NCI-H526 (cell line): ENCODE measurements at regions not wholly inside any gene's neighbourhood (a gene's known extent, or its start where the extent isn't known, plus 50 kb on each side); places are given as distances from the start of the nearest gene placed in this dataset.
"Not testable (repeated sequence)": the region's sequence is repeated elsewhere in the genome, so short reads cannot be mapped to it uniquely, and the experiment has no call there.

ENCODE experiments used
- DNase-seq, 2 experiments: peaks; one replicate each; lab custom pipeline; 2025; lab: John Stamatoyannopoulos, UW

DNA sequence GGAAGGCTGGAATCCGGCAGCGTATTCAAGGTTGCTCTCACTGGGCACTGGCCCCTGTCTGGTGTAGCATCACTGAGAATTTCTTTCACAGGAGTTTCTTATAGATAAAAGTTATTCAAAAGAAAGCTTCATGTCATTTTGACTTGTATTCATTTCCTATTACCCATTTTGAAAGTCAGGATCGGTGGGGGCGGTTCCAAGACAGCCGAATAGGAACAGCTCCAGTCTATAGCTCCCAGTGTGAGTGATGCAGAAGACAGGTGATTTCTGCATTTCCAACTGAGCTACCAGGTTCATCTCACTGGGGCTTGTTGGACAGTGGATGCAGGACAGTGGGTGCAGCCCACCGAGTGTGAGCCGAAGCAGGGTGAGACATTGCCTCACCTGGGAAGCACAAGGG, 51.5 kb upstream of the CDC42EP3 start:
- DNase-seq: not testable (repeated sequence)

DNA sequence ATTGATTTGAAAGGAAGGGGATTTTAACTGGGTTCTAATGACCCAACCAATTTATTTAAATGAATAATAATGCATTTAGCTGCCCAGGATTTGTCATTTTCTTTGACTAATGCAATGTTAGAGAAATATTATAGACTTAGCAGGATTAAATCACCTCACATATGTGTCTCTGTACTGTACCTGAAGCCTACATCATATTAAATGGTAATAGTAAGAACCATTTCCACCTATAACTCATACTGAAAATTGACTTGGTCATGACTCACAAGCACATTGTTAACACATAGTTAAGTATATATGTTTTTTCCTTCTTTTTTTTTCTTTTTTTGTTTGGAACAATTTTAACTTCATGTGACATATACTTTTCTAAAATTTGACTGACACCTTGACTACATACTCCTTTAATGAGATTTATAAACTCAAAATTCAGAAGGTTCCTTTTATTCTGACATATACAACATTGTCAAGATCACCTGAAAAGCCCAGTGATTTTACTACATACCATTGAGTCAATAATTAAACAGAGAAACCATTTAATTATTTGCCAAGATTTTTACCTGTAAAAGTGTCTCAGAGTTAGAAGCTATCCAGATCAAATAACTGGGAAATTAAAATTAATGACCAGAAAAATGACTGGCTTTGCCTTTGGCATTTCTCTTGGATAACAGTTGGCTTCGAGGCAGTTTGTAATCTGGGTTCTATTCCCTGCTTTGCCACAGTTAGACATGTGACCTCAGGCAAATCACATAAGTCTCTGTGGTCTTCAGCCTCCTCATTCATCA, 58.8 kb upstream of the CDC42EP3 start:
- no peak for DNase-seq

- DNase-seq: not testable (repeated sequence)
Observed at GRCh38 chr2:37732412-37732811, 61.0 kb upstream of the CDC42EP3 start.

GRCh38 chr2:37733251-37733650, 61.8 kb upstream of the CDC42EP3 start:
- DNase-seq: no peak

DNA sequence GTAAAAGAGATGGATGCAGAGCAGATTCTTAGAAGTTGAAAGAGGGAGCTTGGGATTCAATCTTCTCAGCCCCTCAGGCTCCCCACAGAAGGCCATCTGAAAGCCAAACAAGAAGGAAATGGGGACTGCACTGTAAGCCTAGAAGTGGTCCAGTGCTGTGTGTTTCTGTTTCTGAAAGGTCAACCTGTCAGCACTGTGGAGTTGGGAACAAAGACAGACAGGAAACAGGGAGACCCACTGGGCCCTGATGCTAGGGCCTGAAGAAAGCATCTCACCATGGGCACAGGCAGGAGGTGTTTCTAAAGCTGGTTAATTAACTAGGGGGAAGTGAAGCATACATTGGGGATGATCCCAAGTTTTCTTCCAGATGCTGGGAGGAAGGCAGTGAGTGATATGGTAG, 62.5 kb upstream of the CDC42EP3 start:
- DNase-seq: not testable (repeated sequence)

DNA sequence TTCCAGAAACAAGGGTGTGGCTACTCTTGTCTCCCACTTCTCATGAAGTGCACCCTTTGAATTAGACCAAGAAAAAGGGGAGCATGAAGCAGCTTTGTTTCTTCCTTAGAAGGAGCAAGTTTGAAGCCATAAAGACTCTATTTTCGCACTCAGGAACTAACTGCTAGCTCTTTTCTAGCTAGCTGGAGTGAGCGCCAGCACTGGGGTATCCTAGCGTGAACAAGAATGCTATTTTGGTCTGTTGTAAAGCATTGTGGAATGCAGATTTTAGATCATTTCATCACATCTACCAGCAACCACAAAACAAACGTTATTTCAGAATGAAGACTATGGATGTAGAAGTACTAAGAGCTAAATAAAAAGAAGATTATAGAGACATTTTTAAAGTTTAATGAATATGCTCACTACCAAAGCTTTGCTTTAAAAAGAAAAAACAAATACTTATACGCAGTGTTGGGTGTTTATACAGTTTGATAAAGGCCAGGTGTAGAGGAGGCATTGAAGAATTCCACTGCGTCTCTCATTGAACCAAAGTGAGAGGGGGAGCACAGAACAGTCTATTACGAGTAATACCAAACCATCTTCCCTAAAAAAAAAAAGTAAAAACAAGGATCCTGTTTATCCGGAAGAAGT, 63.6 kb upstream of the CDC42EP3 start:
- DNase-seq: not testable (repeated sequence)

DNA sequence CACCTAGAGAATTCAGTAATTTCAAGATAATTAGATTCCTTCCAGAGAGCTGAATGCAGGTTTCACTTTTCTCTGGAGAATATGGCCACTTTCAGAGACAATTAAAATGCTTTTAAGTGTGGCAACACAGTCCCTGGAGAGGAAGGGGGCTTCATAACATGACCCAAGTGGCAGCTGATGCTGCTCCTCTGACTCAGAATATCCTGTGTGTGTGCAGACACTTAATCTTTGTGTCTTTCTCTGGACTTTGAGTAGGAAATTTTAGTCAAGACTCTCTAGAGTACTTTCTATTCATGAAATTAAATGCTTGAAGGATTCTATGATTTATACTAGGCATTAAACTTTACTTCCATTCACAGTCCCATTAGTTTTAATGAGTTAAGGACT, 64.1 kb upstream of the CDC42EP3 start:
- not testable (repeated sequence) for DNase-seq

DNA sequence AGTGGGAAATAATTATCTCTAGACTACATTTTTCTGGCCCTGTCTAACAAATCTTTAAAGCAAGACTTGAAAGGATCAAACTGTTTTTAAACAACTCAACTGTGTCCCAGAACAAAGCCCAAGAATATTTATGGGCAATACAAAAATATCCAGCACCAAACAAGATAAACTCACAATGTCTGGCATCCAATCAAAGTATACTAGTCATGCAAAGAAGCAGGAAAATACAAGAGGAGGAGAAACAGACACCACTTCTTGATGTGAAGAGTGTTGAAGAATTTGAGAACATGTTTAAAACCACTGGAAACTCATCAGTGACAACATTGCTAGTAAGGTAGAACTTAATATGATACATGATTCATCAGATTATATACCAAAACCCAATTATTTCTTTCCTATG, 66.1 kb upstream of the CDC42EP3 start:
- no peak for DNase-seq

DNA sequence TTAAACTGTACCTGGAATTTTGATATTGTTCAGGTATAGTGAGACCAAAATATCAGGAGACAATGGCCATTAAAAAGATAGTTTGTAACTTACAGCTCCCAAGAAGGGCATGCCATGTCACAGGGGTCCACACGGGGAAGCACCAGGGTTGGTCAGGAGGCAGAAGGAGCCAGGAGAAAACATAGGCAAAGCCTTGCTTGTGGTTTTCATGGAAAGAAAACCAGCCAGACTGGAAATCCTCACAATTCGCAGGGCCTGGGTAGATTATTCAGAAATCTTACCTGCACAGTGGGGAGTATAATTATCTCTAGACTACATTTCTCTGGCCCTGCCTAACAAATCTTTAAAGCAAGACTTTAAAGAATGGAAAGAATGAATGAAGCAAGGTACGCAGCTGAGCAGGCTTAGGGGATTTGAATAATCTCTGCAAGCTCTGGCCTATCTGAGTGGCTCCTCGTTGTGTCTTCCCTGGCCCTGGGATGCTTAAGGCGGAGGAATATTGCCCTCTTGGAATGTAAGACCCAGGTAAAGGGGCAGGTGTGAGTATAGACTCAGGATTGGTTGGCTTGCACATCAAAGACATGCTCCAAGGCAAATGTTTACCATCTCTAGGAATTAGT, 66.9 kb upstream of the CDC42EP3 start:
- no peak for DNase-seq

DNA sequence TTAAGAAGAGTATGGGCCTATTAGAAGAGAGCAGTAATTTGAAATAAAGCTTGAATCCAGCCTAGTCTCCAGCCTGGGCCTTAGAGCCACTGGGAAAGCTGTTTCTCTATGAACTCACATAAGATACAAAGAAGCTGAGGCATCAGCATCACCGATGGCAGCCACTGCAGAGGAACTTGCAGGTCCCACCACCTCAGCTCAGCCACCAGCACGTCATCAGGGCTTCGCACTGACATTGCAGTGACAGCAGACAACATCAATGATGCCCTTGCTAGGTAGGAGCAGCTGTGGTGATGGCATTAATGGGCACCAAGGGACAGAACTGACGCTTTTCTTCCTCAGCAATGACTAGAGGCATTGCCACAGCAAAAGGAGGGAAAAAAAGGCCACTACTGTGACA, 67.7 kb upstream of the CDC42EP3 start:
- DNase-seq: no peak

DNA sequence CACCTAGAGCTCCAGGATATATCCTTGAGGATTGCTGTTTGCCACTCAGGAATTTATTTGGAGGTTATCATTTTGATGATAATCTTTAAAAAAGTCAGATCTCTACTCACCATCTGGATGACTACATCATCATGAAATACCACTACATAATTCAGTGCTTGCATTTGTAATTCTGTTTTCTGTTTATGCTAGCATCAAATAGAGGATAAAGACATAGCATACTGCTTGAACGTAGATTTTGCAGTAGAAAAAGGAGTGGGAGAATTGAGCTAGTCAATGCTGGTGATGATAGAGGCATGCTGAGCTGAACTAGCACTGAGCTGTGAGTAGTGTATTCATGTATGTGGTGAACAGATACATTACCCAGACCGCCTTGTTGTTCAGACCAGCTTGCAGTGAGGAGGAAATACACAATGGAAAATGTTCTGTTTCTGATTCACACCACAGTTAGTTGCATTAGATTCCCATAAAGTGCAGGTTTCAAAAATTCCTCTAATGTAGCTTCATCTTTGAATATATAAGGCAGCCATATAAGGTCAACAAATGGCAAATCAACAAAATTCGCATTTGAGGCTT, 68.8 kb upstream of the CDC42EP3 start:
- no peak for DNase-seq

DNA sequence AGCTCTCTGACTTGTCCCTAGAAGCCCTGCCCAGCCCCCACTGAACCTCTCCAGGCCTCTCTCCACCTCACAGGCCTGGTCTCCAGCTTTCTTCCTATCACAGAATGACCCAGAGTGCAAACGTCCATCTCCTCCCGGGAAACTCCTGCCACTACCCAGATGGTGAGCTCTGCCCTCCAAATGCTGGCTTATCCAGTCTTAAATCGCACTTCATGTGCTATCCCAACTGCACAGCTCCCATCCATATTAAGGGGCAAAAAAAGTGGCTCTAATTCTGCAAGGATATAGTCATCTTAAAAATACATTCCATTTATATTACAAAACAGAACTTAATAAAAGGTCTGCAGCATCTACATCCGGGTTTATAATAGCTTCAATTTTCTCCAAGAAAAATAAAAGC, 70.8 kb upstream of the CDC42EP3 start:
- DNase-seq: no peak

GRCh38 chr2:37744010-37744409, 72.6 kb upstream of the CDC42EP3 start:
- no peak for DNase-seq

- DNase-seq: not testable (repeated sequence)
Observed at GRCh38 chr2:37744961-37745360, 73.5 kb upstream of the CDC42EP3 start.

- DNase-seq: not testable (repeated sequence)
Observed at GRCh38 chr2:37746011-37746410, 74.6 kb upstream of the CDC42EP3 start.

DNA sequence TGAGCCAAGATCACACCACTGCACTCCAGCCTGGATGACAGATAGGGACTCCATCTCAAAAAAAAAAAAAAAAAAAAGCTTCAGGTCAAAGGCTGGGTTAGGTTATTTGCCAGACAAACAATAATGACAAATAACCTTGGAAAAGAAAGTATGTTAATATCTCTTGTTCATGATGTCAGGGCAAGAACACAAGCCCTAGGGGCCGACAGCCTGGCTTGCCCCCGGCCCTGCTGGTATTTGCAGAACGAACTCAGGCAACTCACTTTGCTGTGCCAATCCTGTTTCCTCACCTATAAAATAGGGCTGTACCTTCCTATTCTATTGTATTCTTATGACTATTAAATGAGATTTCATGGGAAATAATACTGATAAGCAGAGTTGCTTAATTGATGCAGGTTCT, 75.4 kb upstream of the CDC42EP3 start:
- DNase-seq: no peak

DNA sequence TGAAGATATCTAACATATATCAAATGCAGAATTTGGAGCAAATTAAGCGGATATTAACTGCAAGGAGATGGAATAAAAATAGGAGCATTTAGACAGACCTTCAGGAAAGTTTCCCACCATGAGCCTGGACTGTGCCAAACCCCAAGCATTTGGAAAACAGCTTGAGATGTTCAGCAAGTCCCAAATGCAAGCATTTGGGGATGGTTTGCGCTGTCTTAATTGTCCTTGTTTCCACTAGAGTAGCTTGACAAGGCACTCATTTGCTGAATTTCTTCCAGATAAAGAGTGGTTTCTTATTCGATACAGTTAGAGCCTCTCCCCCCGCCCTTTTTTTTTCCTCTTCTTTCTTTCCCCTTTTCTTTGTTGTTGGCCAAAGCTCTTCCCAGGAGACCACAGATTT, 77.1 kb upstream of the CDC42EP3 start:
- DNase-seq: no peak

GRCh38 chr2:37750286-37750685, 78.8 kb upstream of the CDC42EP3 start:
- not testable (repeated sequence) for DNase-seq

GRCh38 chr2:37752766-37753165, 81.3 kb upstream of the CDC42EP3 start:
- DNase-seq: no peak

GRCh38 chr2:37753758-37754157, 82.3 kb upstream of the CDC42EP3 start:
- no peak for DNase-seq

- not testable (repeated sequence) for DNase-seq
Observed at GRCh38 chr2:37755961-37756559, 84.6 kb upstream of the CDC42EP3 start.

DNA sequence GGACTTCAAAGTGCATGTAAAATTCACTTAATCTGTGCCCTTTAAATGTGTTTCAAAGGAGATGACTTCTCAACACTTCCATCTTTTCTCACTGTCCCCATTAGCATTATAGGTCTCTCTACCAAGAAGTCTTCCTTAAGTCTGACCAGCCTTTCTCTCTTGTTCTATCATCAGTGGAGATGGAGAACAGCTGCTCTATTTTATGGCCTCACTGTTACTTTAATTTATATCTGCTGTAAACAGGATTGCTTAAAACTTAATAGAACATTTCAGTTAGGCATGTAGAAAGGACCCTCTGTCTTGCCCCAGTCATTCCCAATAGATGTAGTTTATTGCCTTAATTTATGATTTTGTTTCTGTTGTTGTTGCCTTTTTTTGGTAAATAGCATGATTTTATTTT, 86.0 kb upstream of the CDC42EP3 start:
- DNase-seq: not testable (repeated sequence)
